ENCODE measurements at regions not wholly inside any gene's neighbourhood (a gene's known extent, or its start where the extent isn't known, plus 50 kb on each side); places are given as distances from the start of the nearest gene placed in this dataset.

DNA sequence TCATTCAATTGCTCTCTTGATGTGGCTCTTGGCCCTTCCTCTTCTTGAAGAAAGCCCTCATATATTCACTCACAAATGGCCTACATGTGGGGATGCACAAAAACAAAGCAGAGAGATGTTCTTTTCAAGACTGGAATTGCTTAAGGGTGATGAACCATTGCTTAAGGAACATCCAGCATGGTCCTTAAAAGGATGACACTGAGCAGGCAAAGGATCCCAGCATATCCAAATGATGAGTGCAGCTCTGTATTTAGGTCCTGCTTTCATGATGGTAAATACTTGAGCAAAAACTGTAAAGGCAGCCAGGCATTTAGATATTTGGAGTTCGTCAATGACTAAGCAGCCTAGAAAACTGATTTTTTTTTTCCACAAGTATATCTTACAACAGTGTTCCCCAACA, 173.8 kb upstream of the ARRDC4 start:
- no TSS peak for BruUV-seq (replicated peaks)

DNA sequence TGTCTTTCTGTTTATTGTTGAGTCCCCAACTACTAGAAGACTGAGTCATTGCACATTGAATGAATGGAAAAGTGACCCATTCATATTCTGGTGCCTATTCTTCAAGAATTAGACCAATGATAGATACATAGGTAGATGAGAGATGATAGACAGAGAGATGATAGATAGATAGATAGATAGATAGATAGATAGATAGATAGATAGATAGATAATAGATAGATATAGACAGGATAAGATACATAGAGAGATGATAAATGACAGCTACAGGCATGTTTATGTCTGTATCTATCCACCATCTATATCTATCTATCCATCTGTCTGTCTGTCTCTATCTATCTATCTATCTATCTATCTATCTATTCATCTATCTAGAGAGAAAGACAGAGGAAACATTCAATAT, 170.3 kb upstream of the ARRDC4 start:
- no peaks in the 10 kb centered on the region for H3K4me1 ChIP-seq (ENCODE audit: insufficient read depth, low read length, poor library complexity, severe bottlenecking)
- H3K4me2 ChIP-seq (ENCODE audit: low read length): no peak overlapping the region
- H3K4me3 ChIP-seq (ENCODE audit: low read depth, low read length, poor library complexity, severe bottlenecking): no peak overlapping the region
- no peaks in the 10 kb centered on the region for H3K79me2 ChIP-seq (ENCODE audit: insufficient read depth, low read depth, low read length)
- H4K20me1 ChIP-seq (ENCODE audit: insufficient read depth, low read length): no peaks in the 10 kb centered on the region
- ChIA-PET CTCF (ENCODE audit: unreplicated experiment) (no interaction called here), POLR2A (interaction anchor here (0.7 kb wide), 1 partner anchor 97 kb away, joined by 3 read pairs; no protein-coding TSS in a partner anchor)
- H3K9me2 ChIP-seq (ENCODE audit: insufficient read depth, low read length): no peaks in the 10 kb centered on the region
- no peak for TF ChIP-seq EZH2phosphoT487 (IDR thresholded peaks at IDR 0.05; ENCODE audit: borderline replicate concordance, low read depth, low read length)
- no peak for TF ChIP-seq CTCF (conservative IDR thresholded peaks at IDR 0.05; ENCODE audit: low read length)
- H3K27ac ChIP-seq (ENCODE audit: low read depth, low read length, poor library complexity, severe bottlenecking): no peak overlapping the region
- BruUV-seq (replicated peaks): no TSS peak
- H3K36me3 ChIP-seq (ENCODE audit: insufficient read depth, low read length): no peaks in the 10 kb centered on the region
- no peaks in the 10 kb centered on the region for H3K9me3 ChIP-seq (ENCODE audit: low read length)
- no peak overlapping the region for H2AFZ ChIP-seq (ENCODE audit: low read length)
- intact Hi-C loops (cut with micrococcal nuclease; ENCODE audit: unreplicated experiment): no loop called here
- DNase-seq (ENCODE audit: low spot score): no peak

More for the DNA sequence above, 173.8 kb upstream of the ARRDC4 start:
- no peaks in the 10 kb centered on the region for H3K9me2 ChIP-seq (ENCODE audit: insufficient read depth, low read length)
- no peak for DNase-seq (ENCODE audit: low spot score)
- no peak overlapping the region for H3K27ac ChIP-seq (ENCODE audit: low read depth, low read length, poor library complexity, severe bottlenecking)
- no peak overlapping the region for H3K4me2 ChIP-seq (ENCODE audit: low read length)
- H2AFZ ChIP-seq (ENCODE audit: low read length): no peak overlapping the region
- intact Hi-C loops (cut with micrococcal nuclease; ENCODE audit: unreplicated experiment): no loop called here
- ChIA-PET CTCF (ENCODE audit: unreplicated experiment) (no interaction called here), POLR2A (interaction anchor here (0.6 kb wide), 1 partner anchor 1725 kb away, joined by 3 read pairs; no protein-coding TSS in a partner anchor)
- no peaks in the 10 kb centered on the region for H3K9me3 ChIP-seq (ENCODE audit: low read length)
- TF ChIP-seq EZH2phosphoT487 (IDR thresholded peaks at IDR 0.05; ENCODE audit: borderline replicate concordance, low read depth, low read length): no peak
- no peak for TF ChIP-seq CTCF (conservative IDR thresholded peaks at IDR 0.05; ENCODE audit: low read length)
- H3K79me2 ChIP-seq (ENCODE audit: insufficient read depth, low read depth, low read length): no peaks in the 10 kb centered on the region
- H3K4me3 ChIP-seq (ENCODE audit: low read depth, low read length, poor library complexity, severe bottlenecking): no peak overlapping the region
- no peaks in the 10 kb centered on the region for H4K20me1 ChIP-seq (ENCODE audit: insufficient read depth, low read length)
- no peaks in the 10 kb centered on the region for H3K36me3 ChIP-seq (ENCODE audit: insufficient read depth, low read length)
- no peaks in the 10 kb centered on the region for H3K4me1 ChIP-seq (ENCODE audit: insufficient read depth, low read length, poor library complexity, severe bottlenecking)

- TF ChIP-seq EZH2phosphoT487 (IDR thresholded peaks at IDR 0.05; ENCODE audit: borderline replicate concordance, low read depth, low read length) (no peak), CTCF (conservative IDR thresholded peaks at IDR 0.05; ENCODE audit: low read length) (no peak)
- POLR2A ChIA-PET: no interaction called here
- no peak for DNase-seq (ENCODE audit: low spot score)
Measured at GRCh38 chr15:97791824-97792792, 168.4 kb upstream of the ARRDC4 start.

More at GRCh38 chr15:97791824-97792792, 168.4 kb upstream of the ARRDC4 start:
- no peak overlapping the region for H3K27ac ChIP-seq (ENCODE audit: low read depth, low read length, poor library complexity, severe bottlenecking)
- CTCF ChIA-PET (ENCODE audit: unreplicated experiment): no interaction called here
- no peaks in the 10 kb centered on the region for H3K79me2 ChIP-seq (ENCODE audit: insufficient read depth, low read depth, low read length)
- H2AFZ ChIP-seq (ENCODE audit: low read length): no peak overlapping the region
- BruUV-seq (replicated peaks): no TSS peak
- no peaks in the 10 kb centered on the region for H3K36me3 ChIP-seq (ENCODE audit: insufficient read depth, low read length)
- no peaks in the 10 kb centered on the region for H3K4me1 ChIP-seq (ENCODE audit: insufficient read depth, low read length, poor library complexity, severe bottlenecking)
- no peaks in the 10 kb centered on the region for H3K9me3 ChIP-seq (ENCODE audit: low read length)
- no peaks in the 10 kb centered on the region for H3K9me2 ChIP-seq (ENCODE audit: insufficient read depth, low read length)
- H3K4me2 ChIP-seq (ENCODE audit: low read length): no peak overlapping the region
- intact Hi-C loops (cut with micrococcal nuclease; ENCODE audit: unreplicated experiment): no loop called here
- H4K20me1 ChIP-seq (ENCODE audit: insufficient read depth, low read length): no peaks in the 10 kb centered on the region
- no peak overlapping the region for H3K4me3 ChIP-seq (ENCODE audit: low read depth, low read length, poor library complexity, severe bottlenecking)
